ENCODE measurements at regions not wholly inside any gene's neighbourhood (a gene's known extent, or its start where the extent isn't known, plus 50 kb on each side); places are given as distances from the start of the nearest gene placed in this dataset.

GRCh38 chr9:99579964-99580363 is 241.7 kb upstream of the NR4A3 start:
- no peak for TF ChIP-seq CTCF (IDR thresholded peaks at IDR 0.05; ENCODE audit: low read depth, low read length, poor library complexity, severe bottlenecking)
- no peak for TF ChIP-seq EZH2phosphoT487 (IDR thresholded peaks at IDR 0.05; ENCODE audit: borderline replicate concordance, low read length)

All from DOHH2 (cell line).